ENCODE measurements at regions not wholly inside any gene's neighbourhood (a gene's known extent, or its start where the extent isn't known, plus 50 kb on each side); places are given as distances from the start of the nearest gene placed in this dataset.
A peak's percentile ranks its signal among the peaks of the same experiment; 100 is the strongest.
"Not testable (repeated sequence)": the region's sequence is repeated elsewhere in the genome, so short reads cannot be mapped to it uniquely, and the experiment has no call there.

DNA sequence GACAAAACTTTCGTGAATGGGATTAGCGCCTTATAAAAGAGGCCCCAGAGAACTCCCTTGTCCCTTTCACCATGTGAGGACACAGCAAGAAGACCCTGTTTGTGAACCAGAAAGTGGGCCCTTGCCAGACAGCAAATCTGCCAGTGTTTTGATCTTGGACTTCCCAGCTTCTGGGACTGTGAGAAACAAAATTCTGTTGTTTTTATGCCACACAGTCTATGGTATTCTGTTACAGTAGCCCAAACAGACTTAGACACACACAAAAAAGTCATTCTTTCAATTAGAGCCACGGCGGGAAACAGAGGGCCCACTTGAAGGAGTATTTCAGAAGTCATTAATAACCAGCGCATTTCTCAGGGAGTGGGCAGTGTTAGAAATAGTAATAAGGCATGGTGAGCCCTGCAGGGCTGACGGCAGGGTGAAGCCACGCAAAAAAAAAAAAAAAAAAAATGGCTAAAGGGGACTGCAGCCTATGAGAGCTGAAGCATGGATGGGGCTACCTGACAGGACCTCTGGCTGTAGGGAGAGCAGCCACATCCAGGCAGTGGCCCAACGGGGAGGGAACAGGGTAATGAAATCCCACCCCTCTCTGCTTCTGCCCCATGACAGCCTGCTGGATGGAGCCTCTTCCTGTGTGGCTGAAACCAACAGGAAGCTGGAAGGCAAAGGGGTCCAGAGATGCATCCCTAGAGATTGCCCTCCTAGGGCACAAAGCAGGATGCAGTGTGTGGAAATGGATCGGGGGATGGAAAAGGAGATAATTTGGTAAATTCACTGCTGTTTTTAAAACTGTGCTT lies 189.3 kb downstream of the KCNS3 start:
- no peak for DNase-seq

- no peak for DNase-seq
Observed at GRCh38 chr2:18066894-18067293, 188.4 kb downstream of the KCNS3 start.

DNA sequence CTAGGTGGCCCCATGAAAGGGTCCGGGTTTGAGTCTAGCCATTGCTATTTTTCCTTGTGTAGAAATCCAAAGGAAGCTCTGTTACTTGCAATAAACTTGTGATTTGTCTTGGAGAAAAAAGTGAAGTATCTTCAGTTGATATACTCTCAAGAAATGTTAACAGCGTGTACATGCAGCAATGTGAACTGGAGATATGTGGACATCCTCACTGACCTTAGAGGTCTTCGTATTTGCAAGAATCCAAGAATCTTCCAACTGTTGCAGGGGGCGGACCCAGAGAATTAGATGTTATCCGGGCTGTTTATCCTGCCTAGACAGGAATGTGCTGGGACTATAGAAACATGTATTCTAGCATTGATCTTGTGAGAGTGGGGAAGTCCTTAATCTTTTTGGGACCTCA lies 187.6 kb downstream of the KCNS3 start:
- no peak for DNase-seq

- DNase-seq, result no peak
Observed at GRCh38 chr2:18065249-18065648, 186.8 kb downstream of the KCNS3 start.

DNA sequence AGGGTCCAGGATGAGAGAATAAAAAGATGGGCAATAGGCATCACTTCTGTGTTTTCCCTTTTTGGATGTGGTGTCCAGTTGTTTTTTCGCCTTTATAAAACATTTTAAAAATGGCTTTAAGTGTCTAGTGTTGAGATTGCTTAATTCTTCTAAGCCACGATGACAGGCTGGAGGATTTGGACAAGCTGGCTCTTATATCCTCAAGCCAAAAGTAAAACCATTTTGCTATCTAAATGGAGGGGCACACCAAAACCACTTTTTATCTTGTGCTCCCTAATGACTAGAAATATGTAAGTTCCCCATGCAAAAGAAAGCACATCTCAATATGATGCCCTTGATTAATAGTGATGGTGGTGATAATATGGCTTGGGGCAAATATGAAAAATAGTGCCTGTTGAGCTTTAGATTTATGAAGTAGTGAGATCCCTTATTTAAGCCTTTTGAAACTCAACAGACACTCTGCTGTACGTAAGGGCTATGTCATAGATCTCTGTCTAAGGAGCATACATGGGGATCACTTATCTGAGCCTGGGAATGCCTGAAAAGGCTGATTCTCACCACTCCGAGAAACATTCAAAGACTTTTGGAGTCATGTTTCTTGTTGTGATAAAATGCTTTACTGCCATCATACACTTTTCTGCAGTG lies 185.5 kb downstream of the KCNS3 start:
- no peak for DNase-seq

GRCh38 chr2:18062892-18063291 lies 184.4 kb downstream of the KCNS3 start:
- no peak for DNase-seq

GRCh38 chr2:18061717-18062116 lies 183.2 kb downstream of the KCNS3 start:
- DNase-seq, result no peak

- DNase-seq, result no peak
Observed at GRCh38 chr2:18057657-18058056, 179.2 kb downstream of the KCNS3 start.

DNA sequence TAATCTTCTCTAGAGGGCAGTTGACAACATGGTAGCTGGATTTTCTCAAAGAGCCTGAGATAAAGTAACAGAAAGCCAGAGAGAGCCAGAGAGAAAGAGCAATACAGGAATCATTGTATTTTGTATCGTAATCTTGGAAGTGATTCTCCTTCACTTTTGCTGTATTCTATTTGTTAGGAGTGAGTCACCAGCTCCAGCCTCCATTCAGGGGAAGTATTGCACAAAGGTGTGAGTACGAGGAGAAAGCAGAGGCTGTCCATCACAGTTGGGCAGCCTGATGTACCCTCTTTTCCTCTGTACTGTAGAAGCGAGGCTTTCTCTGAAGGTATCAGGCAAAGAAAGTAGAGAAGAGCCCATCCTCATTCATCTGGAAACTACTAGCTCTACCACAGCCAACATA lies 176.8 kb downstream of the KCNS3 start:
- DNase-seq, result no peak

DNA sequence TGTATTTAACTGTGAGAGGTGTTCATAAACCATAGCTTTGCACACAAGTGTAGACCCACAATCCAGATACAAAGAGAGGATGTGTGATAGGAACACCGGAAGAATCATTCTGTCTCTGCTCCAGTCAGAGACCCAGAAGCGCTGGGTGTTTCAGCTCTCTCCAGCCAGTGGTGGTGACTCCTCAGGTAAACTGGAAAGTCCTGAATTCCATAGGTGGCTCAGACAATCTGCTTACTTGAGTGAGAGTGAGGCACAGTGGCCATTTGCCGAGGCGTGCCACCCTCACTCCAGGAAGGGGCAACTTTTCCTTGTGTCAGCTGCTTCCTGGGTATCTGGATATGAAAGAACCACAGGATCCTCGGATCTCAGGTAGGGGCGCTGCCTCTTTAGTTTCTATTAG lies 171.5 kb downstream of the KCNS3 start:
- no peak for DNase-seq

GRCh38 chr2:18049325-18049724 lies 170.9 kb downstream of the KCNS3 start:
- no peak for DNase-seq

GRCh38 chr2:18047896-18048657 lies 169.6 kb downstream of the KCNS3 start:
- no peak for DNase-seq

DNA sequence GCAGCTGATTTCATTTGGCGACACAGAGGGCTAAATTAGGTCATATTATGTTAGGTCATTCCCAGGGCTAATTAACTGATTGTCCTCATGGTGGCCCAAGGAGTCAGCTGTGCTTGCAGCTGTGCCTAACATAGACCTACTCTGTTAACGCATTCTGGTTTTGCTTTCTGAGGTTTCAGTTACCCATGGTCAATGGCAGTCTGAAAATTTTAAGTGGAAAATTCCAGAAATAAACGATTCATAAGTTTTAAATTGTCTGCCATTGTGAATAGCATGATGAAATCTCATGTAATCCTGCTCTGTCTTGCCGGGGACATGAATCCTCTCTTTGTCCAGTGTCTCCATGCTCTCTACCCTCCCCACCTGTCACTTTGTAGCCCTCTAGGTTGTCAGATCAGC lies 168.7 kb downstream of the KCNS3 start:
- DNase-seq, result no peak

DNA sequence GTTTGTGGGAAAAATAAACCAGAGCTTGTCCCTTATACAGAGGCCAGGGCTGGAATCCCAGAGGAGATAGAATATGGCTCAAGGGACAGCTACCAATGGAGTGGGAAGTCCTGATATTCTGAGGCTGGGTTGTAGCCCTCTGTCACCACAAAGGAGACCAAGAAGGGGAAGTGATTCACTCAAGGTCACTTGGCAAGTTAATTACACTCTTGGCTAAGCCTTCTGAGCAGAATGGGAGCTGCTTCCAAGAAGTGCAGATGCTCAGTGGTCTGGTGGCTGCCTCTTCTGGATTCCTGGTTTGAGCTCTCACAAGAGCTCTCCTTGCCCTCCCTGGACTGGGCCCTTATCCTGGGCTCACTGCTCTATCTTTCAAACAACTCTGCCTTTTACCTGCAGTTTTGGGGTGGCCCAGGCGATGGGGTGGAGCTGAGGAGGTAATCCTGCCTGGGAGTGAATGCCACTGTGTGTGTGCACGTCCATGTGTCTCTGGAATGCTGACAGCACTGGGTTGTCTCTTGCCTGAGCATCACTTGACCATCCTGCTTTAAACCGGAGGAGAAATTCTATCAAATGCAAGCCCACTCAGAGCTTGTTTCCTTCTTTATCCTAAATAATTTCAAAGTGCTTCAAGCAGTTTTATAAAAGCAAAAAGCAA lies 168.2 kb downstream of the KCNS3 start:
- DNase-seq, result no peak

GRCh38 chr2:18046017-18046416 lies 167.6 kb downstream of the KCNS3 start:
- DNase-seq, result no peak

DNA sequence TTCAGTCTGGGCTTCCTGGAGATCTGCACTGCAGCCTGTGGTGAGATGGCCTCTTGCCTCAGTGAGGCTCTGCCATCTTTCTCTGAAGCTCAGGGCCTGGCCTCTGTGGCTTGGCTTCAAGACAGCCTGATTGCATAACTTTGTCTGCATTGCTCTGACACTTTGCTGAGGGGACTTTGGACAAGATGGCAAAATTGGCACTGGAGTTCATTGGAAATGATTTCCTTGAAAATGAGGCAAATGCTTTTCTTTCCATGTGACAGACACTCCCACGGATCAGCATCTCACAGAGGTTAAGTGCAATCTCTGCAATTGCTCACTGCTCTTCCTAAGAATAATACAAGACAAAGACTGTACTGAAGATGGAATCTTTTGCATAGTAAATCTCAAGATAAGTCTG lies 166.8 kb downstream of the KCNS3 start:
- DNase-seq, result no peak

GRCh38 chr2:18017381-18017780 lies 138.9 kb downstream of the KCNS3 start:
- DNase-seq, result not testable (repeated sequence)

GRCh38 chr2:18009891-18010290 lies 131.4 kb downstream of the KCNS3 start:
- DNase-seq, result no peak

GRCh38 chr2:18005411-18005810 lies 126.9 kb downstream of the KCNS3 start:
- peak in 1 of 3 experiments; percentile 13 for DNase-seq

- no peak for DNase-seq
Observed at GRCh38 chr2:18001671-18002070, 123.2 kb downstream of the KCNS3 start.

DNA sequence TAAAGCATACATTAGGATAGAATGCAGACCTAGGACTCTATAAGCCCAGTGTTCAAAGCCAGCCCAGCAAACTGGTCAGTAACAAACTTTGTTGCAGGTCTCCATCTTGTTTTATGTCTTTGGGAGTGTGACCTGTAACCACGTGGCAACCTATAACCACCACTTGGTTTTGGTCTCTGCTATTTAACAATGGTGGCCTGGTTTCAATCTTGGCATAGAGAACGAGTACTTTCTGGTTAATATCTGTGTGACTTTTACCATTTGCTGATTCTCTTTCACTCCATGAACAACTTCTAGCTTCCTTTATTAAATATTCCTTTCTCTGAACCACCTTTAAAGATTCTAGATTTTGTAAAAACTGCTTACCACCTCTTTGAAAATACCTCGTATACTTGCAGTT lies 118.5 kb downstream of the KCNS3 start:
- DNase-seq, result no peak

DNA sequence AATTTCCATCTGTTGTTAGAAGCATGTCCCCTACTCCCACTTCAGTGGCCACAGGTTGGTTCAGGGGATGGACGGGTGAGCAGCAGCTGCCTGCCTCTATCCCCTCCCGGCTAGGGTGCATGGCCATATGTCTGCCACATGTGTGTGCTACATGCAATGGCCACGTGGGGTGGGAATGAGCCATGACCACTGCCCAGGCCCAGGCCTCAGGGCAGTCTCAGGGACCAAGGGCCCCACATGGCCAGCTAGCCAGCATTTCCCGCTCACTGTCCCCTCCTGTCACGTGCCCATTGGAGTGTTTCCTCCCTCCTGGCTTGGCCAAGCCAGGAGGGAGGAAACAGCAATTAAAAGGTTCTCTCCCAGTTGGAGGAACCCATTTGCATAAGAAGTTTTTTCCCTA lies 117.1 kb downstream of the KCNS3 start:
- no peak for DNase-seq

Measured in NCI-H1417 (cell line).